PFSK-1 (cell line): ENCODE measurements at regions not wholly inside any gene's neighbourhood (a gene's known extent, or its start where the extent isn't known, plus 50 kb on each side); places are given as distances from the start of the nearest gene placed in this dataset.

Source experiments
- POLR2AphosphoS5 ChIP-seq: IDR thresholded peaks from 2 replicates; pipeline ENCODE4 v1.6.1; 2012; ENCODE audit warnings: low read depth, mild to moderate bottlenecking, control low read depth, low read length, moderate library complexity
- REST ChIP-seq, 2 experiments: IDR thresholded peaks; 2 replicates each; pipeline versions ENCODE4 v1.6.1 to v1.8.0; 2011 to 2012; ENCODE audit warnings: low read depth in 2 of 2, low read length in 2 of 2, control low read depth in 1 of 2, inconsistent platforms in 1 of 2, mild to moderate bottlenecking in 1 of 2, moderate library complexity in 1 of 2; ENCODE audit not compliant: insufficient read depth in 1 of 2
- SIN3A ChIP-seq: IDR thresholded peaks from 2 replicates; pipeline ENCODE4 v1.6.1; 2012; ENCODE audit warnings: mild to moderate bottlenecking, low read length, moderate library complexity, borderline replicate concordance; ENCODE audit not compliant: insufficient read depth
- TAF1 ChIP-seq: IDR thresholded peaks from 2 replicates; pipeline ENCODE4 v1.6.1; 2012; ENCODE audit warnings: low read length, control low read depth, borderline replicate concordance; ENCODE audit not compliant: insufficient read depth

GRCh38 chr2:126801473-126801872 is 97.2 kb upstream of the TEX51 start:
- TF ChIP-seq REST (IDR thresholded peaks at IDR 0.05; ENCODE audit: insufficient read depth in 1 of 2, low read depth in 2 of 2, low read length in 2 of 2) (no peak), SIN3A (no peak), POLR2AphosphoS5 (no peak), TAF1 (no peak)
